Mesodermal cell (in vitro differentiated cells): ENCODE measurements at regions not wholly inside any gene's neighbourhood (a gene's known extent, or its start where the extent isn't known, plus 50 kb on each side); places are given as distances from the start of the nearest gene placed in this dataset.

Source experiments
- H3K27ac ChIP-seq: 2 replicates; pipeline ENCODE4 v1.7.0; 2013; ENCODE audit warnings: mild to moderate bottlenecking, low read depth, low read length, moderate library complexity; ENCODE audit not compliant: severe bottlenecking
- H3K36me3 ChIP-seq: 2 replicates; pipeline ENCODE4 v1.7.1; 2013; ENCODE audit warnings: mild to moderate bottlenecking, low read length, moderate library complexity; ENCODE audit not compliant: control insufficient read depth, insufficient read depth
- H3K4me1 ChIP-seq: one replicate; pipeline ENCODE4 v1.7.1; 2013; ENCODE audit warnings: mild to moderate bottlenecking, low read length; ENCODE audit not compliant: insufficient read depth, control insufficient read depth, poor library complexity, severe bottlenecking
- H3K4me3 ChIP-seq: 2 replicates; pipeline ENCODE4 v1.7.0; 2013; ENCODE audit warnings: low read length, control low read depth, mild to moderate bottlenecking; ENCODE audit not compliant: insufficient read depth, poor library complexity, severe bottlenecking; ENCODE audit errors: extremely low read depth
- H3K9me3 ChIP-seq: 2 replicates; pipeline ENCODE4 v1.7.1; 2013; ENCODE audit warnings: mild to moderate bottlenecking, low read length, moderate library complexity; ENCODE audit not compliant: control insufficient read depth
- WGBS, 2 experiments: methylation state at CpG; one replicate each; pipeline ENCODE4 v1.1.5; 2013; ENCODE audit warnings: missing lambda C conversion rate in 2 of 2; ENCODE audit not compliant: insufficient coverage in 2 of 2; 5-methylcytosine and 5-hydroxymethylcytosine counted together

DNA sequence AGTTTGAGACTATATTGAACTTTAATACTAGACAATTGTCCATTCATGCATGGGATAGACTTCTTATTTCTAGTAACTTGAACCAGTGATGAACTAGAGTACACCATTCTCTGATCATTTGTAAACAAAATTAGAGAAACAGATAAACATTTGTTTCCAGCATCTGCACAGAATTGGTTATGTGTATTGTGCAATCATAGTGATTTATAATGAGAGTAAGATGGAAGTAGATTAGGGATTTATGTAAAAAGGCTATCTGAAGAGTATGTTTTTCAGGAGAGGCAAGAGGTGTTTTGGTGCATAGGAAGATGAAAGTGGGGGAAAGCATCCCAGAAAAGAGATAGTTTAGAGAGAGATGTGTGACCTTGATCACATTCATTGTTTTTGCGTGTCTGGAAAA is 695.0 kb downstream of the SQOR start:
- WGBS, 2 experiments: 80% methylated on average over 1 of the region's 1 CpG; no CpG with 5 or more reads in 1 of the 2 experiments
- no peaks in the 10 kb centered on the region for H3K4me1 ChIP-seq
- H3K9me3 ChIP-seq: no peaks in the 10 kb centered on the region
- H3K36me3 ChIP-seq: no peaks in the 10 kb centered on the region
- H3K4me3 ChIP-seq: no peak overlapping the region
- H3K27ac ChIP-seq: no peak overlapping the region

DNA sequence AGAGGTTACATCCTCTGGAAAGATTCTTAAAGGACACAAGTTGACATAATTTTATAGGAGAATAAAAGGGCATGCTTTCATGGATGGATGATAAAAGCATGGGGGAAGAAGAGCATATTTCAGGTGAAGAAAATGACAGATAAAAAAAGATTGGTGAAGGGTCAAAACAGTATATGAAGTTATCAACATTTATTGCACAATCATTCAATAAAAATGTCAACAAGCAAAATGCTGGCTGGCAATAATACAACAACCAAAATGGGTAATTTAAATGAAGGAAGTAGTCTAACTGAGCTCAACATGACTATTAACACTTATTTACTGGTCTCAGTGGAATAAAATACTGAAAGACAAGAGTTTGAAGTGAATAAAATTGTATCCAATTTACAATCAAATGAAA is 696.7 kb downstream of the SQOR start:
- no peaks in the 10 kb centered on the region for H3K4me1 ChIP-seq
- H3K27ac ChIP-seq: no peak overlapping the region
- no peaks in the 10 kb centered on the region for H3K36me3 ChIP-seq
- no peak overlapping the region for H3K4me3 ChIP-seq
- H3K9me3 ChIP-seq: no peaks in the 10 kb centered on the region

DNA sequence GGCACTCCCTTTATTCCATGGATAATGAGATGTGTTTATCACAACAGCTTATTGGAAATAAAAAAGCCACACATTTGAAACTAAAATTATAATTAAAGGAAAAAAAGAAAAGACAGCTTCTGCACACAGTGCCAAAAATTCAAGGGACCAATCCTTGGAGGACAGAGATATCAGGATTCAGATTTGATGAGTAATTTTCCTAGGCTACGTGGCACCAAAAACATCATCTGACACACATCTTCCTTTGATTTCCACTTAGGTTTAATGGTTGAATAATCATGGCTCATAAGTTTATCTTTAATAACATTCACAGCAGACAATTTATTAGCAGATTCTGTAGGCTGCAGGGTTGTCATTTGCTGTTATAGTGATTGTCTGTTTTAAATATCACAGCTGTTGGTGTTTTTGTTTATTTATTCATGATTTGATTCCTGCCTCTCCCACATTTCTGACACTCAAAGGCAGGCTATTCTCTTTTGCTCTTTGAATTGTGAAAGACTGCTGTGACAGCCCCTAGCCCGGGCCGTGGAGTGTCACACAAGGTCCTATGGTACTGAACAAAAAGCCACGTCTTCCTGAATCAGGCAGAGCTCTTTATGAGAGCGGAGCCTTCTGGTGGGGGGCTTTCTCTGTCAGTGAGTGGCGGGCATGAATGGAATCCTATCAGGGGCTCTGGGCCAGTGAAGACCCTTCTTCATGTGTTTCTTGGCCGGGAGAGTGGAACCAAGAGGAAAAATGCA is 708.5 kb downstream of the SQOR start:
- Histone ChIP-seq H3K4me3 (no peak overlapping the region), H3K9me3 (no peaks in the 10 kb centered on the region), H3K27ac (no peak overlapping the region), H3K36me3 (no peaks in the 10 kb centered on the region), H3K4me1 (no peaks in the 10 kb centered on the region)
- 73 to 74% methylated on average over 4 to 6 of the region's 7 CpGs for WGBS, 2 experiments

DNA sequence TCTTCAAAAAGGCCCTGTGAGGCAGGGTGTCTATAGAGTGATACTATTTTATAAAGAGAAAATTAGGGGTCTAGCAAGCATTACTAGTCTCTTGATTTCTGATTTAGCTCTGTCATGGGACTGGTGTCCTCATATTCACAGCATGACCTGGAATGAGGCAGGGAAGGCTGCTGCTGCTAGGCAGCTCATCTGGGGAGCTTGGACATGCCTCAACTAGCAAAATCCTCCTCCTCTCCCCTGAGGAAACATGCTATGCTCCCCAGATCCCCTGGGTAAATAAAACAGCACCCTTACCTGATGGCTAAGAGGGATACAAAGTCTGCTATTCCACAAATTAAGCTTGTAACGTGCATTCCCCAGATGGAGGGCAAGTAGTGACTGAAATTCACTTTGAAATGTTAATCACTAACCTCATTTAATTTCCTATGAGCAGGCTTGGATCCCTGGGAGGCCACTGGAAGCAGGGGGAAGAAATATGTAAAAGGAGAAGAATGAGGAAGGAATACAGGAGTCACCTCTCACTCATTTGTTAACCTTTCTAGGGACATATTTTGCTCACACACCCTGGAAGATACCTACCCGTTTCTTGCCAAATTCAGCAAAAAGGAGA is 709.4 kb downstream of the SQOR start:
- H3K4me1 ChIP-seq: no peaks in the 10 kb centered on the region
- H3K27ac ChIP-seq: no peak overlapping the region
- WGBS, 2 experiments: 50% methylated on average over 1 of the region's 2 CpGs; no CpG with 5 or more reads in 1 of the 2 experiments

DNA sequence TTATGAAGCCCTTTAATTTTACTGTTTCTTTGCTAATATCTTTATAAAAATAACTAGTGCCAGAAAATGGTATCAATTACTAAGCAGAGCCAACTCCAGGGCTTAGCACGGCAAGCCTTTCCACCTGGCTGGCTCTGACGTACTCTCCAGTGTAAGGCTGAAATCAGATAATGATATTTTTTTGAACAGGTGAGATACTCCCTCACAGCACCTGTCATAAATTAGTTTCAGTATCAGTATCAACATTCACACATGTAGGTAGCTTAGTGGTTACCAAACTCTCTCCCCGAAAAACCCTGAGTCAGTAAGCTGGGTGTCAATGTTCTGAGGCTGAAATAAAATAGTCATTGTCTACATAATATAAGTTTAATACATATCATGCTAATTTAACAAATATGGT is 710.1 kb downstream of the SQOR start:
- 100% methylated on average over 2 of the region's 3 CpGs; no CpG with 5 or more reads in 1 of the 2 experiments for WGBS, 2 experiments
- no peaks in the 10 kb centered on the region for H3K9me3 ChIP-seq
- H3K4me3 ChIP-seq: no peak overlapping the region
- H3K36me3 ChIP-seq: no peaks in the 10 kb centered on the region
- H3K4me1 ChIP-seq: no peaks in the 10 kb centered on the region
- H3K27ac ChIP-seq: no peak overlapping the region

More for the DNA sequence above, 709.4 kb downstream of the SQOR start:
- Histone ChIP-seq H3K9me3 (no peaks in the 10 kb centered on the region), H3K4me3 (no peak overlapping the region), H3K36me3 (no peaks in the 10 kb centered on the region)

DNA sequence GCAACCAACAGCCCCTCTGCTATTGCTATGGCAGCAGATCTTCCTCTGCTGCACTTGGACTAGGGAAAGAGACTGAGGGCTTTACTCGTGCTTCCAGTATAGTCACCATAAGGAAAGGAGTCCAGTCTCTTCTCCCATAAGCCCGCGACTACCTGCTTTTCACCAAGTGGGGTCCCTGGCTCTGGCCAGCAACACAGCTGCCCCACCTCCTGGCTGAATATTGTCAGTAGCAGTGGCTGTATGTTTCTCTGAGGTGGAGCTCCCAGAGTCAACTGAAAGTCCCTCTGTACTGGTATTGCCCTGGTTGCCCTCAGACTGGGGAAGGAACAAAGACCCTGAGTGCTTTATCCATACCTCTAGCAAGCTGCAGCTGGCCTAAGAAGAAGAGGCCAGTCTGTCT is 719.6 kb downstream of the SQOR start:
- Histone ChIP-seq H3K36me3 (no peaks in the 10 kb centered on the region), H3K27ac (no peak overlapping the region), H3K9me3 (no peaks in the 10 kb centered on the region), H3K4me1 (no peaks in the 10 kb centered on the region), H3K4me3 (no peak overlapping the region)
- WGBS, 2 experiments: 89 to 100% methylated on average over 1 to 3 of the region's 3 CpGs

DNA sequence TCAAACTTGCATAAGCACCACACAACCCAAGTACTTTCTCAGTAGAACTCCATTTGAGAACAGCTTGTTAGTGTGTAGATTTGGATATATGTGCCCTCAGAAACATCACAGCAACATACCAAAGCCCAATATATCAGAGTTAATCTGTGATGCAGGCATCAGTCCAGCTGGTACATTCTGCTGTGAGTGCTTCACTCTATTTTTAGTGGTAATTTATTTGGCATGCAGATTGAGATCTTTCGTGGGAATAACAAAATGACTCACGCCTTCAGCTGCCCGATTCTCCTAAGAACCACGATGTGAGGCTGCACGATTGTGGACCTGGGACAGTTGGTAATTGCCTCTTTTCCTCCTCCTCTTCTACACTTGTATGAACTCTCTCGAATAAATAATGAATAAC is 730.7 kb downstream of the SQOR start:
- WGBS, 2 experiments: 91 to 93% methylated on average over 5 of the region's 6 CpGs
- Histone ChIP-seq H3K4me3 (no peak overlapping the region), H3K27ac (no peak overlapping the region), H3K4me1 (no peaks in the 10 kb centered on the region), H3K36me3 (no peaks in the 10 kb centered on the region), H3K9me3 (no peaks in the 10 kb centered on the region)

DNA sequence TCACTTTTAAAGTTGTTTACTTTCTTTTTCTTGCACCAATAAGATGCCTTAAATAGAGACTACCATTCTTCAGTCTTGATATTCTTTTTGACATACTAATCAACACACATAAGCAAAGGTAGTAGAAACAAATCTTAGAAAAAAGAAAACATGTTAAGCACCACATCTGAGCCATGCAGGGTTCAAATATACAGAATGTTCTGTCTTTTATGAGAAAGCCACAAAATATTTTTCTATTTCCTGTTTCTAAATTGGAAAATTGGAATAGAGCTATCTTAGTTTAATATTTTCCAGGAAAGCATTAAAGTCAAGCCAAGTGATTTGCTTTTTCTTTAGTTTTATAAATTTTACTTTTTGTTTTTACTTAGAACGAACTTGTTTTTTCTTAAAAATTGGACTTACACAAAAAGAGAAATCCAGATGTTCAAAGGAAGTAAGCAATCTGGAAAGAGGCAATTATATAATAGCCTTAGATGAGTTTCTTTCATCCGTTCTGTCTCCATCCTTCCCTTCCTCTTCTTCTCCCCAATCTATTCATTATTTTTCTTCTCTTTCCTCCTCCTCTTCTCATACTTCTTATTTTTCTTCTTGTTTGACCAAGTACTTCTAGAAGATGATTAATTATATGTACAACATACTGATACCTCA is 731.7 kb downstream of the SQOR start:
- 100% methylated on average over 1 of the region's 2 CpGs for WGBS, 2 experiments
- H3K4me3 ChIP-seq: no peak overlapping the region
- H3K9me3 ChIP-seq: no peaks in the 10 kb centered on the region
- no peaks in the 10 kb centered on the region for H3K4me1 ChIP-seq
- H3K27ac ChIP-seq: no peak overlapping the region
- H3K36me3 ChIP-seq: no peaks in the 10 kb centered on the region

DNA sequence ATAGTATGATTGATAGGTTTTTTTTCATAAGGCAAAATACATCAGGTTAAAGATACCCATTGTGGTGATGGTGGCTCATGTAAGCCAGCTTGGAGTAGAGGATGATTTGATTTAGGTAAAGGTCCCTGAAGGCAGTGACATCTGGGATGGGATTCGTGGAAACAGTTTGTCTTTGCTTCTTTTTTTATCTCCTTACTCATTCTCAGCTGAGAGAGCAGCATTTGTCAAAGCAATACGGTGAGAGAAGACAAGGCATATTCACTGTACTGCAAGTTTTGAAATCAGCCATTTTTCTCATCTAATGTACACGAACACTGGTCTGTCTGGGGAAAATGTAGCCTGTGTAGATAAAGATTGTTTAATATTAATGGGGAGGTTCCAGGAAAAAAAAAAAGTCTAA is 749.1 kb downstream of the SQOR start:
- Histone ChIP-seq H3K36me3 (no peaks in the 10 kb centered on the region), H3K9me3 (no peaks in the 10 kb centered on the region), H3K4me1 (peaks cover 5% of the 10 kb centered on the region), H3K4me3 (no peak overlapping the region), H3K27ac (no peak overlapping the region)
- 90% methylated on average over 2 of the region's 3 CpGs; no CpG with 5 or more reads in 1 of the 2 experiments for WGBS, 2 experiments

DNA sequence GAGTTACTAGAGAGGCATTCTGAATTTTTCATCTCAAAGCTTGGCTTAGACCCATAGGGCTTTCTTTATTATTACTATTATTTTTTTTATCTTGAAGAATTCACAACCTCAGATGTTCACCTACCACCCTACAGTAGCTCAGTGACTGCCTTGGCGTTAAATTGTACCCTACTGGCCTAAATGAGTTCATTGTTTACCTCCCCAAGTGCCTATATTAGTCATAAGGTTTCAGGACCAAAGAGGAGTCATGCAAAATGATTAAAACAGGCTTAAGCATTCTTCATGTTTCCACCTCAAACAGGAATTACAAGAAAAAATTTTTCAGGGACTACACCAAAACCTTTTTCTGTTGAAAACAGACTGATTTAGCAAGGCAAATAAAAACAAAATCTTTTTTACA is 751.5 kb downstream of the SQOR start:
- H3K36me3 ChIP-seq: no peaks in the 10 kb centered on the region
- no peak overlapping the region for H3K4me3 ChIP-seq
- no peak overlapping the region for H3K27ac ChIP-seq
- H3K4me1 ChIP-seq: peaks cover 5% of the 10 kb centered on the region
- WGBS, 2 experiments: no CpG with 5 or more reads among the region's 1 CpG
- no peaks in the 10 kb centered on the region for H3K9me3 ChIP-seq

DNA sequence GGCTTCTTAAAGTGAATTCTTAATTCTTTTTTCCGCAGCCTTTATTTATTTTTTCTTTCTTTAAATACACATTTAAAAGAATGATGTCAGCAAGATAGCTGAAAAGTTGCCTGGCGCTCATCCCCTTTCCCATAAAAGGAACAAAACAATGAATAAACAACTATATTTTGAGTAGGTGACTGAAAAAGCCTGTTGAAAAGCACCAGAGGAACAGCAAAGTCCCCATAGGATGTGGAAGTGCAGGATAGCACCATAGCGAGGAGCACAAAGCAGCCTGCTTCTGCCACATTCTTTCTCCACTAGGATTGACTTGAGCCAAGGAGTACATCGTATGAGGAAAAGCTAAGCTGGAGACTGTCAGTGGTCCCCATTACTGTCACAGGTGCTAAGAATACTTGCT is 754.9 kb downstream of the SQOR start:
- Histone ChIP-seq H3K4me3 (no peak overlapping the region), H3K9me3 (no peaks in the 10 kb centered on the region), H3K4me1 (peaks cover 5% of the 10 kb centered on the region), H3K27ac (no peak overlapping the region), H3K36me3 (no peaks in the 10 kb centered on the region)
- 74 to 80% methylated on average over 2 of the region's 4 CpGs for WGBS, 2 experiments
